Spleen (tissue), 11 donors: ENCODE measurements at regions not wholly inside any gene's neighbourhood (a gene's known extent, or its start where the extent isn't known, plus 50 kb on each side); places are given as distances from the start of the nearest gene placed in this dataset.

Experiments
- DNase-seq: peaks from one replicate; pipeline ENCODE4 v3.0.0-alpha.2; 2020
- H3K27ac ChIP-seq, 8 donors: fragments of 200-600 bp; sonication (generic) in 7 of 8; 1 replicate in 4 of 8; 2 replicates in 4 of 8; pipeline versions ENCODE4 v1.5.0 to v1.8.0; 2016 to 2021; ENCODE audit warnings: inconsistent platforms in 4 of 8, mild to moderate bottlenecking in 4 of 8, moderate library complexity in 1 of 8
- H3K27me3 ChIP-seq, 7 donors: fragments of 200-600 bp; sonication (generic) in 6 of 7; replicated peaks in 1 of 7; 1 replicate in 4 of 7; 2 replicates in 3 of 7; pipeline versions ENCODE4 v1.5.0 to v1.8.0; 2016 to 2021; ENCODE audit warnings: inconsistent platforms in 3 of 7, mild to moderate bottlenecking in 1 of 7
- H3K36me3 ChIP-seq, 6 donors: fragments of 200-600 bp; sonication (generic) in 5 of 6; 1 replicate in 4 of 6; 2 replicates in 2 of 6; pipeline versions ENCODE4 v1.5.0 to v1.8.0; 2016 to 2021; ENCODE audit warnings: inconsistent platforms in 2 of 6
- H3K4me1 ChIP-seq, 6 donors: fragments of 200-600 bp; sonication (generic) in 5 of 6; 1 replicate in 3 of 6; 2 replicates in 3 of 6; pipeline versions ENCODE4 v1.5.0 to v1.8.0; 2016 to 2021; ENCODE audit warnings: inconsistent platforms in 3 of 6
- H3K4me3 ChIP-seq, 8 donors: fragments of 200-600 bp; sonication (generic) in 7 of 8; 1 replicate in 4 of 8; 2 replicates in 4 of 8; pipeline versions ENCODE4 v1.5.0 to v1.8.0; 2016 to 2021; ENCODE audit warnings: inconsistent platforms in 4 of 8, mild to moderate bottlenecking in 4 of 8, moderate library complexity in 2 of 8
- H3K9me3 ChIP-seq, 8 donors: fragments of 200-600 bp; sonication (generic) in 7 of 8; 1 replicate in 4 of 8; 2 replicates in 4 of 8; pipeline versions ENCODE4 v1.5.0 to v1.8.0; 2016 to 2021; ENCODE audit warnings: inconsistent platforms in 4 of 8
- CTCF ChIP-seq, 11 experiments: fragments of 200-600 bp in 7 of 11; fragments of 450-650 bp in 4 of 11; sonication (generic) in 4 of 11; IDR thresholded peaks in 8 of 11; conservative IDR thresholded peaks in 3 of 11; 1 replicate in 7 of 11; 2 replicates in 4 of 11; pipeline versions ENCODE4 v1.4.0 to v1.8.0; 2016 to 2021; ENCODE audit warnings: antibody characterized with exemption in 11 of 11, inconsistent platforms in 4 of 11, mild to moderate bottlenecking in 1 of 11
- POLR2A ChIP-seq, 3 donors: fragments of 450-650 bp; IDR thresholded peaks; one replicate each; pipeline ENCODE4 v1.5.1; 2017; ENCODE audit warnings: antibody characterized with exemption in 3 of 3, mild to moderate bottlenecking in 1 of 3
- POLR2AphosphoS5 ChIP-seq, 3 donors: sonication (generic); formaldehyde crosslinking; IDR thresholded peaks; one replicate each; pipeline ENCODE4 v1.5.1; 2017; ENCODE audit warnings: antibody characterized with exemption in 3 of 3
- WGBS, 5 donors: extraction: QIAGEN DNeasy Blood & Tissue Kit in 3 of 5; methylation state at CpG; one replicate each; pipeline versions ENCODE4 v1.1.5 to v1.1.7; 2013 to 2018; 5-methylcytosine and 5-hydroxymethylcytosine counted together
- intact Hi-C: fragments of 100-400 bp; cut with DNase I; formaldehyde crosslinking; loops from one replicate; pipeline ENCODE4 v1.15.0; 2023; ENCODE audit warnings: low total_unique reads
- donor health status: healthy with polysubstance abuse.
- donor health status: DM: no; HTN: no; CAD: no; lungs with moderate emphysema.
- donor health status: DM: no; HTN: no; CAD: no.
- donor health status: Bipolar disorder and iron deficiency.
- donor health status: healthy.
- donor health status: DM: no; HTN: no; CAD: no.
- donor health status: DM: yes; HTN: yes; CAD: no.

- Histone ChIP-seq H3K27ac (no peak overlapping the region), H3K4me1 (no peaks in the 10 kb centered on the region), H3K4me3 (no peak overlapping the region), H3K9me3 (peaks cover 0 to 8% (median 0%) of the 10 kb centered on the region in 8 donors), H3K36me3 (no peaks in the 10 kb centered on the region), H3K27me3 (no peaks in the 10 kb centered on the region)
- no peak for DNase-seq
- TF ChIP-seq POLR2AphosphoS5 (IDR thresholded peaks at IDR 0.05): no peak
- no peak for TF ChIP-seq CTCF (IDR thresholded peaks at IDR 0.05 in 8 of 11, conservative IDR thresholded peaks at IDR 0.05 in 3 of 11)
- TF ChIP-seq POLR2A (IDR thresholded peaks at IDR 0.05): no peak
- intact Hi-C loops: no loop called here
- 65 to 75% (median 68%) methylated on average over 2 of the region's 2 CpGs for WGBS, 5 donors
Measured at GRCh38 chr9:30582240-30582639, 1802.2 kb upstream of the ACO1 start.

DNA sequence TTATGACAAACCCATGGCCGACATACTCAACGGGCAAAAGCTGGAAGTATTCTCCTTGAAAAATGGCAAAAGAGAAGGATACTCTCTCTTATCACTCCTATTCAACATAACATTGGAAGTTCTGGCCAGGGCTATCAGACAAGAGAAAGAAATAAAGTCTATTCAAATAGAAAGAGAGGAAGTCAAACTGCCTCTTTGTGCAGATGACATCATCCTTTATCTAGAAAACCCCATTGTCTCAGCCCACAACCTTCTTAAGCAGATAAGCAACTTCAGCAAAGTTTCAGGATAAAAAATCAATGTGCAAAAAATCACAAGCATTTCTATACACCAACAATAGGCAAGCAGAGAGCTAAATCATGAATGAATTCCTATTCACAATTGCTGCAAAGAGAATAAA lies 1799.9 kb upstream of the ACO1 start:
- Histone ChIP-seq H3K9me3 (peaks cover 0 to 8% (median 0%) of the 10 kb centered on the region in 8 donors), H3K4me3 (no peak overlapping the region), H3K36me3 (no peaks in the 10 kb centered on the region), H3K4me1 (no peaks in the 10 kb centered on the region), H3K27me3 (no peaks in the 10 kb centered on the region), H3K27ac (no peak overlapping the region)
- no peak for TF ChIP-seq POLR2AphosphoS5 (IDR thresholded peaks at IDR 0.05)
- no peak for TF ChIP-seq CTCF (IDR thresholded peaks at IDR 0.05 in 8 of 11, conservative IDR thresholded peaks at IDR 0.05 in 3 of 11)
- no peak for TF ChIP-seq POLR2A (IDR thresholded peaks at IDR 0.05)
- WGBS, 5 donors: 25 to 44% (median 35%) methylated on average over 2 of the region's 2 CpGs
- intact Hi-C loops: no loop called here
- DNase-seq: no peak

DNA sequence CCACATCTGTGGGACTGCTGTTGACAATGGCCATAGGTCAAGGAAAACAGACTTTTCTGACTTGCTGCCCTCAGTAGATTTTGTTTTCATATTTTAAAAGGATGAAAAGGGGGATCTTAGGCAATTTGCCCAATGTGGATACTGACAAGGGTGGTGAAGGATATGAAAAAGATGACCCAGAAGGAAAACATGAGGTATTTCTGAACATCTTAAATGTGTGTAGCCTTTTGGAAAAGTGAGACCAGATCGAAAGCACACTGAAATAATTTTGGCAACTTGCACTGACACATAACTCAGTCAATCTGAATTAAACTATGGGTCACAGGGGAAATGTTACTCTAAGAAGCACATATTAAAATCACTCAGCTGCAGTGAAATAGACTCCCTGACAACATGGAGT lies 1793.0 kb upstream of the ACO1 start:
- H3K27me3 ChIP-seq: no peaks in the 10 kb centered on the region
- no peak overlapping the region for H3K27ac ChIP-seq
- no peaks in the 10 kb centered on the region for H3K9me3 ChIP-seq
- DNase-seq: no peak
- H3K4me3 ChIP-seq: no peak overlapping the region
- WGBS, 5 donors: 59 to 70% (median 66%) methylated on average over 1 of the region's 1 CpG
- intact Hi-C loops: no loop called here
- no peak for TF ChIP-seq POLR2A (IDR thresholded peaks at IDR 0.05)
- TF ChIP-seq CTCF (IDR thresholded peaks at IDR 0.05 in 8 of 11, conservative IDR thresholded peaks at IDR 0.05 in 3 of 11): no peak
- TF ChIP-seq POLR2AphosphoS5 (IDR thresholded peaks at IDR 0.05): no peak
- H3K36me3 ChIP-seq: no peaks in the 10 kb centered on the region
- H3K4me1 ChIP-seq: no peaks in the 10 kb centered on the region

DNA sequence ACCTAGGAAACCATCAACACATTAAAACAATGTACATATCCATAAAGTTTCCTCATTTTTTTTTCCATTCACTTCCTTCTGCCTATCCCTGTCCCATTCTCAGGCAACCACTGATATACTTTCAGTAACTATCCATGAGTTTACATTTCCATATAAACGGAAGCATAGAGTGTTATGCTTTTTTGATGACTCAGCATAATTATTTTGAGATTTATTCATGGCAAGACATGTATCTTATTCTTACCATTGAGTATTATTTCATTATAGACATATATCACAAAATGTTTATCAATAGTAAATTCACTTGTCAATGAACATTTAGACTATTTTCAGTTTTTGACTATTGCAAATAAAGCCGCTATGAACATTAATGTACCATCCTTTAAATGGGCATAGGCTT lies 1786.8 kb upstream of the ACO1 start:
- no peak for DNase-seq
- Histone ChIP-seq H3K27me3 (no peaks in the 10 kb centered on the region), H3K9me3 (peaks cover 0 to 9% (median 7%) of the 10 kb centered on the region in 8 donors), H3K36me3 (no peaks in the 10 kb centered on the region), H3K4me3 (no peak overlapping the region), H3K4me1 (no peaks in the 10 kb centered on the region), H3K27ac (no peak overlapping the region)
- 89 to 95% (median 90%) methylated on average over 2 of the region's 2 CpGs for WGBS, 5 donors
- intact Hi-C loops: no loop called here
- TF ChIP-seq CTCF (IDR thresholded peaks at IDR 0.05 in 8 of 11, conservative IDR thresholded peaks at IDR 0.05 in 3 of 11) (no peak), POLR2AphosphoS5 (IDR thresholded peaks at IDR 0.05) (no peak), POLR2A (IDR thresholded peaks at IDR 0.05) (no peak)
